KMS-11 (cell line): ENCODE measurements at regions not wholly inside any gene's neighbourhood (a gene's known extent, or its start where the extent isn't known, plus 50 kb on each side); places are given as distances from the start of the nearest gene placed in this dataset.

Experiments used
- H2AFZ ChIP-seq: fragments of 200-600 bp; sonication (generic); 2 replicates; pipeline ENCODE4 v1.6.1; 2016; ENCODE audit warnings: antibody characterized with exemption, mixed run types, low read depth
- H3K27ac ChIP-seq: fragments of 200-600 bp; sonication (generic); 2 replicates; pipeline ENCODE4 v1.6.1; 2016; ENCODE audit warnings: mild to moderate bottlenecking, mixed run types
- H3K27me3 ChIP-seq: fragments of 200-600 bp; sonication (generic); 2 replicates; pipeline ENCODE4 v1.6.1; 2017; ENCODE audit warnings: mild to moderate bottlenecking, low read depth, mixed run types, moderate library complexity; ENCODE audit not compliant: insufficient read depth
- H3K36me3 ChIP-seq: fragments of 200-600 bp; sonication (generic); 2 replicates; pipeline ENCODE4 v1.6.1; 2017; ENCODE audit warnings: mild to moderate bottlenecking, mixed run types; ENCODE audit not compliant: insufficient read depth
- H3K4me1 ChIP-seq: fragments of 200-600 bp; sonication (generic); 2 replicates; pipeline ENCODE4 v1.6.1; 2016; ENCODE audit warnings: mild to moderate bottlenecking, low read depth, mixed run types; ENCODE audit not compliant: poor library complexity, severe bottlenecking
- H3K4me2 ChIP-seq: fragments of 200-600 bp; sonication (generic); 2 replicates; pipeline ENCODE4 v1.7.0; 2016; ENCODE audit warnings: mild to moderate bottlenecking, mixed run types
- H3K4me3 ChIP-seq: fragments of 200-600 bp; sonication (generic); IDR thresholded peaks from 2 replicates; pipeline ENCODE4 v1.6.1; 2017; ENCODE audit warnings: low read depth, low read length, mixed read lengths; ENCODE audit not compliant: insufficient read depth
- H3K79me2 ChIP-seq: fragments of 200-600 bp; sonication (generic); 2 replicates; pipeline ENCODE4 v1.6.1; 2016; ENCODE audit warnings: low read depth, mixed run types; ENCODE audit not compliant: insufficient read depth
- H3K9ac ChIP-seq: fragments of 200-600 bp; sonication (generic); 2 replicates; pipeline ENCODE4 v1.6.1; 2016; ENCODE audit warnings: mild to moderate bottlenecking, mixed run types
- H4K20me1 ChIP-seq: fragments of 200-600 bp; sonication (generic); 2 replicates; pipeline ENCODE4 v1.6.1; 2016; ENCODE audit warnings: mild to moderate bottlenecking, mixed run types; ENCODE audit not compliant: insufficient read depth
- TF ChIP-seq, protein P1 (sequence below): fragments of 200-600 bp; sonication (generic); conservative IDR thresholded peaks from 2 replicates; pipeline ENCODE4 v1.6.1; 2017; ENCODE audit warnings: low read depth, mild to moderate bottlenecking, antibody characterized with exemption, low read length, moderate library complexity, mixed read lengths

DNA sequence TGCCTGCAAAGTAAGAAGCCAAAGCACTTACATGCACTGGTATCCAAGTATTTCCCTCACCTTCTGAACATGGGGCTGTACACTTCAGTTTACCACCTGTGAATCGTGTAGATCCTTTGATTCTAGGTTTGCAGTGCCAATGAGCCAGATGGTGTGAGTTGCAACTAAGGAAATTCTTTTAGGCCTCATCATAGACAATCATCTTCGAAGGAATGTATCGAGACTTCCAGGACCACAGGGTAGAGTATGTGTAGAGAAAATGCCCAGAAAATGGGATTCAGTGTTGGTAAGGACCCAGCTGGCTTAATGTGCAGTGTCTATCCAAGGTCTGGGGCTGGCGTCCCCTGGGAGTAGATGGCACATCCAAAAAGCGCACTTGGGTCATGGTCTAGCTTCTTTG lies 323.2 kb upstream of the TPM1 start:
- H3K4me1 ChIP-seq, result no peaks in the 10 kb centered on the region
- H4K20me1 ChIP-seq, result no peaks in the 10 kb centered on the region
- H3K9ac ChIP-seq, result no peak overlapping the region
- no peak overlapping the region for H3K4me3 ChIP-seq
- TF ChIP-seq, protein P1, sequence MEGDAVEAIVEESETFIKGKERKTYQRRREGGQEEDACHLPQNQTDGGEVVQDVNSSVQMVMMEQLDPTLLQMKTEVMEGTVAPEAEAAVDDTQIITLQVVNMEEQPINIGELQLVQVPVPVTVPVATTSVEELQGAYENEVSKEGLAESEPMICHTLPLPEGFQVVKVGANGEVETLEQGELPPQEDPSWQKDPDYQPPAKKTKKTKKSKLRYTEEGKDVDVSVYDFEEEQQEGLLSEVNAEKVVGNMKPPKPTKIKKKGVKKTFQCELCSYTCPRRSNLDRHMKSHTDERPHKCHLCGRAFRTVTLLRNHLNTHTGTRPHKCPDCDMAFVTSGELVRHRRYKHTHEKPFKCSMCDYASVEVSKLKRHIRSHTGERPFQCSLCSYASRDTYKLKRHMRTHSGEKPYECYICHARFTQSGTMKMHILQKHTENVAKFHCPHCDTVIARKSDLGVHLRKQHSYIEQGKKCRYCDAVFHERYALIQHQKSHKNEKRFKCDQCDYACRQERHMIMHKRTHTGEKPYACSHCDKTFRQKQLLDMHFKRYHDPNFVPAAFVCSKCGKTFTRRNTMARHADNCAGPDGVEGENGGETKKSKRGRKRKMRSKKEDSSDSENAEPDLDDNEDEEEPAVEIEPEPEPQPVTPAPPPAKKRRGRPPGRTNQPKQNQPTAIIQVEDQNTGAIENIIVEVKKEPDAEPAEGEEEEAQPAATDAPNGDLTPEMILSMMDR, result no peak
- no peaks in the 10 kb centered on the region for H3K27me3 ChIP-seq
- no peak overlapping the region for H3K4me2 ChIP-seq
- H3K79me2 ChIP-seq, result no peaks in the 10 kb centered on the region
- H3K36me3 ChIP-seq, result no peaks in the 10 kb centered on the region
- no peak overlapping the region for H3K27ac ChIP-seq
- no peak overlapping the region for H2AFZ ChIP-seq

DNA sequence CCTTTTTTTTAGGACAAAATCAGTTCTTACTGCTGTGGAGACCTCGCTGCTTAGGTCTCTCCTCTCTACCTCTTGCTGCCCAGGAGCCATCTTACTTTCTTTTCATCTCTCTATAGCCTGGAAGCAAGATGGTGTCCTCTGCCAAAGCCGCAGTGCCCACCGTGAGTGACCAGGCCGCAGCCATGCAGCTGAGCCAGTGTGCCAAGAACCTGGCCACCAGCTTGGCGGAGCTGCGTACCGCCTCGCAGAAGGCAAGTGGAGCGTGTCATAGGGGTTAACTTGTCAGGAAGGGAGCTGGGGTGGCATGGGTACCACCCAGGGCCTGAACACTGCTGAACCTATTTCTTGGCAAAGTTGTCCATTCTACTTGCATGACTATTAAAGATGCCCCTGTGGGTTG lies 320.3 kb upstream of the TPM1 start:
- Histone ChIP-seq H3K4me2 (no peak overlapping the region), H2AFZ (no peak overlapping the region)
- TF ChIP-seq, protein P1, result no peak

DNA sequence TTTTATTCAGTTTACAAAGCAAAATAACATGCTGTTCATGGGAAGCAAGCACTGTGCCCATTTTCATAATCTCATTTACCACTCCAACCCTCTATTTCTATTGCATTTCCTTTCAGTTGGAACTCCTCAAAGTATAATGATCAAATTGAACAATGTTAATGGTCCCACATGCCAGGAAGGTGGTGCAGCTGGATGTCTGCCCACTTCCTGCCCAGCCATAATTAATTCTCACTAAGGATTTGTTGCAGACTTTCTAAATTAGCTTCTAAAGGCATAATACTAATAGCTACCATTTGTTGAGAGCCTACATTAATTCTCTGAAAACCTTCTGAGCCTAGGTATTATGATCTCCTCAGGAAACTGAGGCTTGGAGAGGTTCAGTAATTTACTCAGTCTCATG lies 316.1 kb upstream of the TPM1 start:
- no peaks in the 10 kb centered on the region for H3K79me2 ChIP-seq
- no peak overlapping the region for H3K4me3 ChIP-seq
- H3K4me1 ChIP-seq, result no peaks in the 10 kb centered on the region
- H2AFZ ChIP-seq, result no peak overlapping the region
- no peak overlapping the region for H3K27ac ChIP-seq
- no peak overlapping the region for H3K4me2 ChIP-seq
- TF ChIP-seq, protein P1, result no peak
- H3K9ac ChIP-seq, result no peak overlapping the region
- H3K36me3 ChIP-seq, result no peaks in the 10 kb centered on the region
- no peaks in the 10 kb centered on the region for H3K27me3 ChIP-seq
- H4K20me1 ChIP-seq, result no peaks in the 10 kb centered on the region

More for the DNA sequence above, 320.3 kb upstream of the TPM1 start:
- H3K4me1 ChIP-seq, result no peaks in the 10 kb centered on the region
- H3K4me3 ChIP-seq, result no peak overlapping the region
- no peak overlapping the region for H3K9ac ChIP-seq
- H3K36me3 ChIP-seq, result no peaks in the 10 kb centered on the region
- no peaks in the 10 kb centered on the region for H4K20me1 ChIP-seq
- H3K27me3 ChIP-seq, result no peaks in the 10 kb centered on the region
- H3K79me2 ChIP-seq, result no peaks in the 10 kb centered on the region
- no peak overlapping the region for H3K27ac ChIP-seq

DNA sequence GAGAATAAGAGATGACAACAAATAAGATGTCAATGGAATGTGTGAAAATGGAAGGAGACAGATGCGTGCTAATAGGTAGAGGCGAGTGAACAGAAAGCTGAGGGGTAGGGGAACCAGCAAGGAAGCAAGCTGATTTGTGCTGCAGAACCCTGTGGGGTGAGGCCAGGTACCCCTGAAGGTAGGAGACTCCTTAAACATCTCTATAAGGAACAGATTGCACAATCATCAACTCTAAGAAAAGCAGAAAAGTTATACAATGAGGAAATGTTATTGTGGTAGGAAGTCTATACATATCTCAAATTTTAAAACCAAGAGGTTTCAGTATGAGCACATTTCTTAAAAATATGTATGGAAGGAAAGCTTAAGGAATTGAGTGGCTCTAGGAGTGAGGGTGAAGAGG lies 315.0 kb upstream of the TPM1 start:
- Histone ChIP-seq H4K20me1 (no peaks in the 10 kb centered on the region), H3K4me3 (no peak overlapping the region), H3K27ac (no peak overlapping the region), H3K9ac (no peak overlapping the region), H3K36me3 (no peaks in the 10 kb centered on the region), H3K4me2 (no peak overlapping the region), H3K27me3 (no peaks in the 10 kb centered on the region), H3K4me1 (no peaks in the 10 kb centered on the region), H2AFZ (no peak overlapping the region), H3K79me2 (no peaks in the 10 kb centered on the region)
- TF ChIP-seq, protein P1, result no peak
